Mucosa of descending colon (tissue), 3 donors: ENCODE measurements at regions not wholly inside any gene's neighbourhood (a gene's known extent, or its start where the extent isn't known, plus 50 kb on each side); places are given as distances from the start of the nearest gene placed in this dataset.

Experiments
- ATAC-seq: fragments of 200-7000 bp; cut with Tn5 transposase; one replicate; pipeline ENCODE4 v1.9.1; 2020; ENCODE audit warnings: mild to moderate bottlenecking, moderate library complexity
- DNase-seq, 3 donors: peaks; one replicate each; pipeline ENCODE4 v3.0.0-alpha.2; 2020
- H3K36me3 ChIP-seq: fragments of 200-600 bp; one replicate; pipeline ENCODE4 v1.8.0; 2021; ENCODE audit warnings: low read depth, mild to moderate bottlenecking
- H3K4me1 ChIP-seq: fragments of 200-600 bp; one replicate; pipeline ENCODE4 v1.8.0; 2021; ENCODE audit warnings: low read depth, mild to moderate bottlenecking
- H3K4me3 ChIP-seq: fragments of 200-600 bp; one replicate; pipeline ENCODE4 v1.8.0; 2021; ENCODE audit warnings: mild to moderate bottlenecking
- H3K9me3 ChIP-seq: fragments of 200-600 bp; one replicate; pipeline ENCODE4 v1.8.0; 2021; ENCODE audit warnings: mild to moderate bottlenecking
- intact Hi-C, 2 donors: fragments of 100-400 bp; cut with DNase I in 1 of 2; cut with micrococcal nuclease in 1 of 2; formaldehyde crosslinking; loops; one replicate each; pipeline versions ENCODE4 v1.11.0 to v1.11.1; 2022; cut with DNase I, micrococcal nuclease
- TF ChIP-seq, protein P1 (sequence below): fragments of 200-600 bp; IDR thresholded peaks from one replicate; pipeline ENCODE4 v1.8.0; 2022; ENCODE audit warnings: antibody characterized with exemption, mild to moderate bottlenecking
- donor health status: DM: no; HTN: no; CAD: no; lungs with moderate emphysema.
- donor health status: DM: no; HTN: no; CAD: no.
- donor health status: DM: no; HTN: yes; CAD: no.

DNA sequence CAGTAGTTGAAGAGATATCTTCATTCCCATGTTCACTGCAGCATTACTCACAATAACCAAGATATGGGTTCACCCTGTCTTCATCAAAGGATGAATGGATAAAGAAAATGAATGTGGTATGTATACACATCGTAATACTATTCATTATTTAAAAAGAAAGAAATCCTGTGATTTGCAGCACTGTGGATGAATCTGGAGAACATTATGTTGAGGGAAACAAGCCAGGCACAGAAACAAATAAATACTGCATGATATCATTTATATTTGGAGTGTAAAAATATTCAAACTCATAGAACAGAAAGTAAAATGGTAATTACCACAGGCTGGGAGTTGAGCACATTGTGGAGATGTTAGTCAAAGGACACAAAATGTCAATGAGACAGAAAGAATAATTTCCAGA lies 977.2 kb downstream of the AMY1C start:
- DNase-seq, result no peak
- Histone ChIP-seq H3K4me3 (no peak overlapping the region), H3K36me3 (no peaks in the 10 kb centered on the region), H3K9me3 (no peaks in the 10 kb centered on the region), H3K4me1 (no peaks in the 10 kb centered on the region)
- intact Hi-C loops, result no loop called here
- ATAC-seq, result no peak
- TF ChIP-seq, protein P1, sequence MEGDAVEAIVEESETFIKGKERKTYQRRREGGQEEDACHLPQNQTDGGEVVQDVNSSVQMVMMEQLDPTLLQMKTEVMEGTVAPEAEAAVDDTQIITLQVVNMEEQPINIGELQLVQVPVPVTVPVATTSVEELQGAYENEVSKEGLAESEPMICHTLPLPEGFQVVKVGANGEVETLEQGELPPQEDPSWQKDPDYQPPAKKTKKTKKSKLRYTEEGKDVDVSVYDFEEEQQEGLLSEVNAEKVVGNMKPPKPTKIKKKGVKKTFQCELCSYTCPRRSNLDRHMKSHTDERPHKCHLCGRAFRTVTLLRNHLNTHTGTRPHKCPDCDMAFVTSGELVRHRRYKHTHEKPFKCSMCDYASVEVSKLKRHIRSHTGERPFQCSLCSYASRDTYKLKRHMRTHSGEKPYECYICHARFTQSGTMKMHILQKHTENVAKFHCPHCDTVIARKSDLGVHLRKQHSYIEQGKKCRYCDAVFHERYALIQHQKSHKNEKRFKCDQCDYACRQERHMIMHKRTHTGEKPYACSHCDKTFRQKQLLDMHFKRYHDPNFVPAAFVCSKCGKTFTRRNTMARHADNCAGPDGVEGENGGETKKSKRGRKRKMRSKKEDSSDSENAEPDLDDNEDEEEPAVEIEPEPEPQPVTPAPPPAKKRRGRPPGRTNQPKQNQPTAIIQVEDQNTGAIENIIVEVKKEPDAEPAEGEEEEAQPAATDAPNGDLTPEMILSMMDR, result no peak

DNA sequence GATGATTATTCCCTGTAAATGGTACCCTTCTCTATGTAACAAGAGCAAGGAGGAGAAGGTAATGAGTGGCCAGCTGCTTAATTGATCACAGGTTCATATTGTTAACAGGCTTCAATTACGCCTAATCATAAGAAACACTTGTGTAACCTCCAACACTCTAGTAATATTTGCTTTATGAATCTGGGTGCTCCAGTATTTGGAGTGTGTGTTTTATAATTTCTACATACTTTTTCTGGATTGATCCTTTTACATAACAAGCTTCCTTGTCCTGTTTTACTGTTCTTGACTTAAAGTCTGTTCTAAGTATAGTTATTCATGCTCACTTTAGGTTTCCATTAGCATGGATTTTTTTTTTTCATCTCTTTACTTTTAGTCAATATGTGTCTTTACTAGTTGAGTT lies 984.2 kb downstream of the AMY1C start:
- no peaks in the 10 kb centered on the region for H3K36me3 ChIP-seq
- ATAC-seq (no peak), DNase-seq (no peak)
- TF ChIP-seq, protein P1, result no peak
- no peaks in the 10 kb centered on the region for H3K9me3 ChIP-seq
- intact Hi-C loops, result no loop called here
- H3K4me1 ChIP-seq, result no peaks in the 10 kb centered on the region
- no peak overlapping the region for H3K4me3 ChIP-seq

DNA sequence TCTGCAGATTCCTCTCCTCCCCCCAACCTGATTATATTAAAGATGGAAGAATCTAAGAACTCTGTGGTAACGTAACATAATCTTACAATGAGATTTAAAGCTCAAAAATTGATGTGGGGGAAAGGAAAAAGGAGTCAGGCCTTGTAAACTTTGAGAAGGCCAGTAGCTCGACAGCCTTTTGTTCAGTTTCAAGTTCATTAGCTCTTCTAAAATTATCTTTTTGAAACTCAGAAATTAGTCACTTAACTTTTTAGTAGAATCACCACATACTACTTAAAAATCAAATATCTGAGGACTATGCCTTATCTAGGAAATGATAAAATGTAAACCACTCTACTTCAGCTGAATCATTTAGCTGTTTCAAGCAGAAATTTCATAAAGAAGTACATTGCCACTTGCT lies 996.2 kb downstream of the AMY1C start:
- Histone ChIP-seq H3K36me3 (no peaks in the 10 kb centered on the region), H3K4me3 (no peak overlapping the region), H3K9me3 (no peaks in the 10 kb centered on the region), H3K4me1 (no peaks in the 10 kb centered on the region)
- TF ChIP-seq, protein P1, result no peak
- intact Hi-C loops, result no loop called here
- ATAC-seq (no peak), DNase-seq (no peak)

DNA sequence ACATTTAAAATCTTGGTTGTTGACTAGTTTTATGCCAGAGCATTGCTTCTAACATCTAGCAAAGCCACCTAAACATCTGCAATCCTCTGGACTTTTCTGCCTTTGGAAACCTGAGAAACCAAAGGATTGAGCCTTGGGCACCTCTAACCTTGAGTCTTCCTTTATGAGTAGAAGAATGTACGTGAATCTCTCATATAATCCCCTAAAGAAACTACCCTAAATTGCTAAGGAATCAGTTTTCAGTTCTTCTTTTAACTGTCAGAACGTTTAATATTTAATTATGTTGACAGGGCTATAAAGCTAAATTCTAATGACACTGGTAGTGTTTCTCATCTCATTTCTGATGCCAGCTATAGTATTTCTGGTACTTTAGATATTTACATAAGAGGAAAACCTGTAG lies 997.3 kb downstream of the AMY1C start:
- Histone ChIP-seq H3K36me3 (no peaks in the 10 kb centered on the region), H3K9me3 (no peaks in the 10 kb centered on the region), H3K4me1 (no peaks in the 10 kb centered on the region), H3K4me3 (no peak overlapping the region)
- ATAC-seq, result no peak
- TF ChIP-seq, protein P1, result no peak
- intact Hi-C loops, result no loop called here
- DNase-seq, result no peak

DNA sequence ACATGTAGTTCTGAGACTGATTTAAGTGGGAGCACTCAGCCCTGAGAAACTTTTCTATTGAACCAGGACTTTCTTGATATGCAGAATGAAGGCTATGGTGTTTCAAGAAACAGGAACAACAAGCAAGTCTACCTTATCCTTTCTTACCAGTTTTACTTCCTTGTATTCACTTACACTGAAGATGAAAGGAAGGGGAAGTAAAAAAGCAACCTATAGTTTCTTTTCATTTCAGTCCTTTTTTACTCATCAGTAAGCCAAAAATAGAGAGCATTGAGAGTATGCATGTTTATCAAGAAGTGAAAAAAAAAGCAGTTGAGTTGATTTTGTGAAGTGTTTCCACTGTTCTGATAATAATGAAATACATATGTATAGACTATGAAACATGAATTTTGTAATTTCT lies 1010.3 kb downstream of the AMY1C start:
- intact Hi-C loops, result no loop called here
- ATAC-seq, result no peak
- Histone ChIP-seq H3K36me3 (no peaks in the 10 kb centered on the region), H3K4me1 (no peaks in the 10 kb centered on the region), H3K9me3 (no peaks in the 10 kb centered on the region), H3K4me3 (no peak overlapping the region)
- TF ChIP-seq, protein P1, result no peak
- no peak for DNase-seq

DNA sequence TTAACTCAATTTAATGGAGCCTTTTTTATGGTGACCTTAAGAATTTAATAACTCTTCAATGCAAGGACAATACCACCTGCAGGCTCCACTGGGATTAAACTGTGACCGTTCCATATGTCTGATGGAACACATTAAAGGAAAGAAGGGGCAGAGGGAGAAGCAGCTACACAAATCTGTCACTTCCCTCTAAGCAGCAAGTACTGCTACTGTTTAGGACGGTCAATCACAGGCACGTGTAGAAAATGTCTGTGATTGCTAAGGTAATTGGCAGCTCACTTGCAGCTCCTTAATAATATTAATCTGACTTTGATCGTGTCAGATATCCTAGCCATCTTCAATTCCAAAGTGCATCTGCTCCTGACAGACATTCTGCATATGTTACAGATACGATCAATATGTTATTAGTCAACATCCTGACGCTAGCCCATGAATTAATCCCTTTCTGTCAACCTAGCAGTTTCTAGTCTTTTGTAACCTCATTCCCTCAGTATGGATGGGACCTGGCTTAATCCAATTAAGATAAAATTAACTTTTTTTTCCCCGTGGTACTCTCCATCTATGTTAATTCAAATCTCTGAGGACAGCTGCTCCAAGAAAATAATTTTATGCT lies 1012.4 kb downstream of the AMY1C start:
- Histone ChIP-seq H3K36me3 (no peaks in the 10 kb centered on the region), H3K4me3 (no peak overlapping the region), H3K4me1 (no peaks in the 10 kb centered on the region), H3K9me3 (no peaks in the 10 kb centered on the region)
- intact Hi-C loops, result no loop called here
- ATAC-seq (no peak), DNase-seq (no peak)
- TF ChIP-seq, protein P1, result no peak
